Heart left ventricle (tissue), 16 donors: ENCODE measurements at regions not wholly inside any gene's neighbourhood (a gene's known extent, or its start where the extent isn't known, plus 50 kb on each side); places are given as distances from the start of the nearest gene placed in this dataset.

Experiments used
- ATAC-seq, 4 donors: fragments of 200-7000 bp; cut with Tn5 transposase; one replicate each; pipeline ENCODE4 v1.9.1; 2020 to 2022; ENCODE audit warnings: moderate library complexity in 4 of 4, mild to moderate bottlenecking in 3 of 4, moderate number of reproducible peaks in 1 of 4
- DNase-seq, 5 donors: peaks; one replicate each; pipeline ENCODE4 v3.0.0-alpha.2; 2020
- H3K27ac ChIP-seq, 12 donors: fragments of 200-600 bp; sonication (generic) in 4 of 12; one replicate each; pipeline versions ENCODE4 v1.5.0 to v1.8.0; 2016 to 2022; ENCODE audit warnings: mild to moderate bottlenecking in 2 of 12
- H3K27me3 ChIP-seq, 9 donors: fragments of 200-600 bp; sonication (generic) in 2 of 9; one replicate each; pipeline versions ENCODE4 v1.5.1 to v1.8.0; 2016 to 2022; ENCODE audit warnings: mild to moderate bottlenecking in 3 of 9
- H3K36me3 ChIP-seq, 9 donors: fragments of 200-600 bp; sonication (generic) in 2 of 9; one replicate each; pipeline versions ENCODE4 v1.5.0 to v1.8.0; 2018 to 2022; ENCODE audit warnings: mild to moderate bottlenecking in 2 of 9
- H3K4me1 ChIP-seq, 12 donors: fragments of 200-600 bp; sonication (generic) in 4 of 12; one replicate each; pipeline versions ENCODE4 v1.5.0 to v1.8.0; 2016 to 2022; ENCODE audit warnings: mild to moderate bottlenecking in 3 of 12
- H3K4me3 ChIP-seq, 12 donors: fragments of 200-600 bp; sonication (generic) in 4 of 12; one replicate each; pipeline versions ENCODE4 v1.5.0 to v1.8.0; 2017 to 2022; ENCODE audit warnings: mild to moderate bottlenecking in 9 of 12, moderate library complexity in 4 of 12
- H3K9me3 ChIP-seq, 12 donors: fragments of 200-600 bp; sonication (generic) in 4 of 12; one replicate each; pipeline versions ENCODE4 v1.5.0 to v1.8.0; 2016 to 2022; ENCODE audit warnings: mild to moderate bottlenecking in 1 of 12
- POLR2A ChIP-seq, 2 donors: fragments of 450-650 bp; IDR thresholded peaks; one replicate each; pipeline ENCODE4 v1.6.1; 2017; ENCODE audit warnings: antibody characterized with exemption in 2 of 2, mild to moderate bottlenecking in 2 of 2, moderate library complexity in 2 of 2
- WGBS, 4 donors: extraction: QIAGEN DNeasy Blood & Tissue Kit in 2 of 4; methylation state at CpG; one replicate each; pipeline versions ENCODE4 v1.1.5 to v1.1.7; 2013 to 2018; 5-methylcytosine and 5-hydroxymethylcytosine counted together
- intact Hi-C, 10 donors: fragments of 100-400 bp; cut with DNase I; formaldehyde crosslinking; loops; one replicate each; pipeline versions ENCODE4 v1.11.1 to v1.14.2; 2022
- TF ChIP-seq, protein P1 (sequence below), 12 donors: fragments of 200-600 bp; sonication (generic) in 4 of 12; IDR thresholded peaks; one replicate each; pipeline versions ENCODE4 v1.5.0 to v1.8.0; 2018 to 2022; ENCODE audit warnings: antibody characterized with exemption in 12 of 12, mild to moderate bottlenecking in 5 of 12
- donor health status: ischemic (EF 13 %, LVEDD 7.1; RV severe dilation, severe dysfunction).
- donor health status: healthy with polysubstance abuse.
- donor health status: DM: no; HTN: yes; CAD: no.
- donor health status: DM: no; HTN: no; CAD: no.
- donor health status: ischemic (EF 25% LVEDD 6.9; RV normal size, moderate dysfunction).
- donor health status: ischemic (EF 25% LVEDD 5.7; RV mildly dilated, moderate dysfunction).
- donor health status: healthy.
- donor health status: DM: yes; HTN: yes; CAD: no.
- donor health status: ischemic (EF 35%, LVEDD 5.7; RV mildly dilated, moderate dysfunction).
- donor health status: nonischemic (EF 11% LVEDD 7.7; RV severe dilation, severe dysfunction).
- donor health status: DM: yes; HTN: yes; CAD: no.
- donor health status: PGD.
- donor health status: ischemic (EF 29% LVEDD 5.4; RV normal size, mild dysfunction).
- donor health status: nonischemic (EF 23%, LVEDD 6.1; RV moderate dilation, normal function).

DNA sequence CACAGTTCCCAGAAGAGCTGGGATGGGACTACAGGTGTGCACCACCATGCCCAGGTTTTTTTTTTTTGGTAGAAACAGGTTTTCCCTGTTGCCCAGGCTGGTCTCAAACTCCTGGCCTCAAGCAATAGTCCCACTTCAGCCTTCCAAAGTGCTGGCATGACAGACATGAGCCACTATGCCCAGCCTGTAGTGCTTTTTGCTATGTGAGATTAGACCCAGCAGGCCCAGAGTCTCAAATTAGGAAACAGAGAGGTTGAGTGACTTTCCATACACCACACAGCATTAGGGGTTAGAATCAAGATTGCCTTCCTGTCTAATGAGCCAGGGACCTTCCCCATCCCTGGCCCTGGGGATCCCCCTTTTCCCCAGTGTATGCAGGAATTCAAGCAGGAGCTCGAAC is 90.8 kb upstream of the KCTD7 start:
- no peak overlapping the region for H3K27ac ChIP-seq
- no peak for DNase-seq
- peaks cover 0 to 15% (median 0%) of the 10 kb centered on the region in 12 donors for H3K4me1 ChIP-seq
- ATAC-seq = no peak
- H3K27me3 ChIP-seq = no peaks in the 10 kb centered on the region
- no peak overlapping the region for H3K4me3 ChIP-seq
- H3K9me3 ChIP-seq = no peaks in the 10 kb centered on the region
- H3K36me3 ChIP-seq = peaks cover 0 to 14% (median 4%) of the 10 kb centered on the region in 9 donors
- WGBS, 4 donors = 70 to 100% (median 81%) methylated on average over 1 of the region's 1 CpG
- intact Hi-C loops = no loop called here
- TF ChIP-seq, protein P1, sequence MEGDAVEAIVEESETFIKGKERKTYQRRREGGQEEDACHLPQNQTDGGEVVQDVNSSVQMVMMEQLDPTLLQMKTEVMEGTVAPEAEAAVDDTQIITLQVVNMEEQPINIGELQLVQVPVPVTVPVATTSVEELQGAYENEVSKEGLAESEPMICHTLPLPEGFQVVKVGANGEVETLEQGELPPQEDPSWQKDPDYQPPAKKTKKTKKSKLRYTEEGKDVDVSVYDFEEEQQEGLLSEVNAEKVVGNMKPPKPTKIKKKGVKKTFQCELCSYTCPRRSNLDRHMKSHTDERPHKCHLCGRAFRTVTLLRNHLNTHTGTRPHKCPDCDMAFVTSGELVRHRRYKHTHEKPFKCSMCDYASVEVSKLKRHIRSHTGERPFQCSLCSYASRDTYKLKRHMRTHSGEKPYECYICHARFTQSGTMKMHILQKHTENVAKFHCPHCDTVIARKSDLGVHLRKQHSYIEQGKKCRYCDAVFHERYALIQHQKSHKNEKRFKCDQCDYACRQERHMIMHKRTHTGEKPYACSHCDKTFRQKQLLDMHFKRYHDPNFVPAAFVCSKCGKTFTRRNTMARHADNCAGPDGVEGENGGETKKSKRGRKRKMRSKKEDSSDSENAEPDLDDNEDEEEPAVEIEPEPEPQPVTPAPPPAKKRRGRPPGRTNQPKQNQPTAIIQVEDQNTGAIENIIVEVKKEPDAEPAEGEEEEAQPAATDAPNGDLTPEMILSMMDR (IDR thresholded peaks at IDR 0.05) = no peak
- no peak for TF ChIP-seq POLR2A (IDR thresholded peaks at IDR 0.05)

DNA sequence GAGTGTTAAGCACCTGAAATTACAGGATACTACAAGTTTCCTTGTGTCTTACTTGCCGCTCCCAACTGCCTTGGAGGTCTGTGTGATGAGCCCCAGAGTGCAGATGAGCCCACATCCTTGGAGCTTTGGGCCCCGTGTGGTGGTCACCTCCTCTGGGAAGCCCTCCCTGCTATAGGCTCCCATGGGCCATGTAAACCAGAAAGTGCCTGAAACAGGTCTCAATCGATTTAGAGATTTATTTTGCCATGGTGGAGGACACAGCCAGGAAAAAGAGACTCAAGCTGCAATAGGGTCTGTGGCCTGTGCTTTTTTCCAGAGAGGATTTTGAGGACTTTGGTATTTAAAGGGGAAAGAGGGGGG is 89.4 kb upstream of the KCTD7 start:
- 92 to 100% (median 93%) methylated on average over 1 to 3 of the region's 3 CpGs for WGBS, 4 donors

DNA sequence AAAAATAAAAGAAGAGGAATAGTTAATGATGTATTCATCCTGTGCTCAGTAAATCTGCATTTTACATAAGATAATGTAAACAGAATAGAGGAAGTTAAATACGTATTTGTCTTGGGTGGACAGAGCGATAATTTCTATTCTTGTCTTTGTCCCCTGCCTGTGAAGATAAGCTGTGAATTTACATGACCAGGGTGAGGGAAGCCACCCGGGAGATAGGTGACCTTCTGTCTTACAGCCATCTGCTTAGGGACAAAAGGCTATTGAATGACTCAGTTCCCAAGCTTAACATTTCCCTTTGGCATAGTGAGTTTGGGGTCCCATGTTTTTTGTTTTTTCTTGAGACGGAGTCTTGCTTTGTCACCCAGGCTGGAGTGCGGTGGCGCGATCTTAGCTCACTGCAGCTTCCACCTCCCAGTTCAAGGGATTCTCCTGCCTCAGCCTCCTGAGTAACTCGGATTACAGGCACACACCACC is 88.7 kb upstream of the KCTD7 start:
- 73 to 81% (median 76%) methylated on average over 8 of the region's 8 CpGs for WGBS, 4 donors
- H3K27me3 ChIP-seq = no peaks in the 10 kb centered on the region
- H3K27ac ChIP-seq = peak overlapping the region in 7 of 12 donors; percentile 6 to 51 (median 31)
- H3K4me3 ChIP-seq = no peak overlapping the region
- peaks cover 0 to 23% (median 18%) of the 10 kb centered on the region in 9 donors for H3K36me3 ChIP-seq
- intact Hi-C loops = no loop called here
- DNase-seq = no peak
- peak in 3 of 4 donors; percentile 54 to 70 (median 63) for ATAC-seq
- no peaks in the 10 kb centered on the region for H3K9me3 ChIP-seq
- peaks cover 0 to 19% (median 0%) of the 10 kb centered on the region in 12 donors for H3K4me1 ChIP-seq
- TF ChIP-seq POLR2A (IDR thresholded peaks at IDR 0.05) = no peak
- TF ChIP-seq, protein P1 (IDR thresholded peaks at IDR 0.05) = no peak

More for the DNA sequence above, 89.4 kb upstream of the KCTD7 start:
- peak overlapping the region in 3 of 12 donors; percentile 6 to 51 (median 31) for H3K27ac ChIP-seq
- intact Hi-C loops = no loop called here
- no peak overlapping the region for H3K4me3 ChIP-seq
- peaks cover 0 to 18% (median 11%) of the 10 kb centered on the region in 9 donors for H3K36me3 ChIP-seq
- no peaks in the 10 kb centered on the region for H3K9me3 ChIP-seq
- H3K27me3 ChIP-seq = no peaks in the 10 kb centered on the region
- DNase-seq (no peak), ATAC-seq (no peak)
- TF ChIP-seq, protein P1 (IDR thresholded peaks at IDR 0.05) = no peak
- TF ChIP-seq POLR2A (IDR thresholded peaks at IDR 0.05) = no peak
- H3K4me1 ChIP-seq = peaks cover 0 to 19% (median 0%) of the 10 kb centered on the region in 12 donors

DNA sequence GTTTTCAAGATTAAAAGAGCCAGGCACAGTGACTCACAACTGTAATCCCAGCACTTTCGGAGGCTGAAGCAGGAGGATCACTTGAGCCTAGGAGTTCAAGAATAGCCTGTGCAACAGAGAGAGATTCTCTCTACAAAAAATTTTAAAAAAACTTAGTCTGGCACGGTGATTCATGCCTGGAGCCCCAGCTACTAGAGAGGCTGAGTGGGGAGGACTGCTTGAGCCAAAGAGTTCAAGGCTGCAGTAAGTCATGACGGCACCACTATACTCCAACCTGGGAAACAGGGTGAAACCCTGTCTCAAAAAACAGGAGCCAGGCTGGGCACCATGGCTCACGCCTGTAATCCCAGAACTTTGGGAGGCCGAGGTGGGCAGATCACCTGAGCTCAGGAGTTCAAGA is 86.6 kb upstream of the KCTD7 start:
- 91 to 94% (median 92%) methylated on average over 5 of the region's 5 CpGs for WGBS, 4 donors

More for the DNA sequence above, 86.6 kb upstream of the KCTD7 start:
- no peak for DNase-seq
- H3K27me3 ChIP-seq = no peaks in the 10 kb centered on the region
- H3K4me1 ChIP-seq = peaks cover 0 to 19% (median 0%) of the 10 kb centered on the region in 12 donors
- no peak for TF ChIP-seq POLR2A (IDR thresholded peaks at IDR 0.05)
- TF ChIP-seq, protein P1 (IDR thresholded peaks at IDR 0.05) = no peak
- intact Hi-C loops = no loop called here
- no peak overlapping the region for H3K27ac ChIP-seq
- H3K36me3 ChIP-seq = peaks cover 0 to 39% (median 29%) of the 10 kb centered on the region in 9 donors
- H3K4me3 ChIP-seq = no peak overlapping the region
- H3K9me3 ChIP-seq = no peaks in the 10 kb centered on the region
- ATAC-seq = no peak
